ENCODE measurements at regions not wholly inside any gene's neighbourhood (a gene's known extent, or its start where the extent isn't known, plus 50 kb on each side); places are given as distances from the start of the nearest gene placed in this dataset.

- no peak for FAIRE-seq
- Histone ChIP-seq H3K27me3 (ENCODE audit: insufficient read depth, low read length) (no peaks in the 10 kb centered on the region), H2AFZ (ENCODE audit: low read depth, low read length) (peak overlapping the region; percentile 47), H3K4me1 (ENCODE audit: insufficient read depth, low read length) (no peaks in the 10 kb centered on the region), H3K4me3 (ENCODE audit: insufficient read depth, low read depth, low read length) (no peak overlapping the region), H3K27ac (ENCODE audit: low read depth, low read length) (no peak overlapping the region), H3K36me3 (ENCODE audit: insufficient read depth, low read length) (no peaks in the 10 kb centered on the region), H3K9me3 (ENCODE audit: insufficient read depth, low read depth, low read length) (no peaks in the 10 kb centered on the region), H3K4me2 (ENCODE audit: low read length) (no peak overlapping the region), H4K20me1 (ENCODE audit: insufficient read depth, low read length) (no peaks in the 10 kb centered on the region), H3K9ac (ENCODE audit: low read length) (no peak overlapping the region), H3K79me2 (ENCODE audit: insufficient read depth, low read length) (no peaks in the 10 kb centered on the region)
- no peak for DNase-seq (ENCODE audit: low read depth)
- no peak overlapping the region for H3K4me3 Mint-ChIP-seq (ENCODE audit: unreplicated experiment)
- no peaks in the 10 kb centered on the region for H3K27me3 Mint-ChIP-seq (ENCODE audit: low read depth, unreplicated experiment)
- peaks cover 5% of the 10 kb centered on the region for H3K4me1 Mint-ChIP-seq (ENCODE audit: low read depth, unreplicated experiment)
- H3K27ac Mint-ChIP-seq (ENCODE audit: unreplicated experiment): no peak overlapping the region
- TF ChIP-seq EZH2 (IDR thresholded peaks at IDR 0.05; ENCODE audit: insufficient read depth, low read length): no peak
- no peak for TF ChIP-seq CTCF (IDR thresholded peaks at IDR 0.05; ENCODE audit: insufficient read depth, low read depth, low read length)
- no peaks in the 10 kb centered on the region for H3K9me3 Mint-ChIP-seq (ENCODE audit: unreplicated experiment)
- H3K36me3 Mint-ChIP-seq (ENCODE audit: low read depth, unreplicated experiment): no peaks in the 10 kb centered on the region
Observed at GRCh38 chr1:57797084-57797483, 373.2 kb upstream of the DAB1 start.

- no peak overlapping the region for H3K4me3 Mint-ChIP-seq (ENCODE audit: unreplicated experiment)
- Histone ChIP-seq H3K9ac (ENCODE audit: low read length) (no peak overlapping the region), H3K4me3 (ENCODE audit: insufficient read depth, low read depth, low read length) (no peak overlapping the region), H3K79me2 (ENCODE audit: insufficient read depth, low read length) (no peaks in the 10 kb centered on the region), H3K4me1 (ENCODE audit: insufficient read depth, low read length) (no peaks in the 10 kb centered on the region), H4K20me1 (ENCODE audit: insufficient read depth, low read length) (no peaks in the 10 kb centered on the region), H2AFZ (ENCODE audit: low read depth, low read length) (peak overlapping the region; percentile 47), H3K27ac (ENCODE audit: low read depth, low read length) (no peak overlapping the region), H3K36me3 (ENCODE audit: insufficient read depth, low read length) (no peaks in the 10 kb centered on the region), H3K4me2 (ENCODE audit: low read length) (no peak overlapping the region), H3K27me3 (ENCODE audit: insufficient read depth, low read length) (no peaks in the 10 kb centered on the region), H3K9me3 (ENCODE audit: insufficient read depth, low read depth, low read length) (no peaks in the 10 kb centered on the region)
- FAIRE-seq (no peak), DNase-seq (ENCODE audit: low read depth) (peak; percentile 30)
- H3K4me1 Mint-ChIP-seq (ENCODE audit: low read depth, unreplicated experiment): peaks cover 5% of the 10 kb centered on the region
- no peaks in the 10 kb centered on the region for H3K9me3 Mint-ChIP-seq (ENCODE audit: unreplicated experiment)
- H3K27me3 Mint-ChIP-seq (ENCODE audit: low read depth, unreplicated experiment): peaks cover 2% of the 10 kb centered on the region
- no peak overlapping the region for H3K27ac Mint-ChIP-seq (ENCODE audit: unreplicated experiment)
- TF ChIP-seq CTCF (IDR thresholded peaks at IDR 0.05; ENCODE audit: insufficient read depth, low read depth, low read length): no peak
- TF ChIP-seq EZH2 (IDR thresholded peaks at IDR 0.05; ENCODE audit: insufficient read depth, low read length): no peak
- no peaks in the 10 kb centered on the region for H3K36me3 Mint-ChIP-seq (ENCODE audit: low read depth, unreplicated experiment)
Observed at GRCh38 chr1:57796616-57797015, 372.8 kb upstream of the DAB1 start.

GRCh38 chr1:57795886-57796285 lies 372.0 kb upstream of the DAB1 start:
- no peaks in the 10 kb centered on the region for H3K9me3 ChIP-seq (ENCODE audit: insufficient read depth, low read depth, low read length)
- no peak overlapping the region for H3K27ac ChIP-seq (ENCODE audit: low read depth, low read length)
- Mint-ChIP-seq H3K4me1 (ENCODE audit: low read depth, unreplicated experiment) (peaks cover 5% of the 10 kb centered on the region), H3K27me3 (ENCODE audit: low read depth, unreplicated experiment) (peaks cover 7% of the 10 kb centered on the region), H3K27ac (ENCODE audit: unreplicated experiment) (no peak overlapping the region), H3K4me3 (ENCODE audit: unreplicated experiment) (no peak overlapping the region), H3K36me3 (ENCODE audit: low read depth, unreplicated experiment) (no peaks in the 10 kb centered on the region), H3K9me3 (ENCODE audit: unreplicated experiment) (no peaks in the 10 kb centered on the region)
- H3K9ac ChIP-seq (ENCODE audit: low read length): no peak overlapping the region
- no peaks in the 10 kb centered on the region for H4K20me1 ChIP-seq (ENCODE audit: insufficient read depth, low read length)
- no peak for FAIRE-seq
- no peak overlapping the region for H2AFZ ChIP-seq (ENCODE audit: low read depth, low read length)
- H3K79me2 ChIP-seq (ENCODE audit: insufficient read depth, low read length): no peaks in the 10 kb centered on the region
- no peaks in the 10 kb centered on the region for H3K36me3 ChIP-seq (ENCODE audit: insufficient read depth, low read length)
- no peak overlapping the region for H3K4me2 ChIP-seq (ENCODE audit: low read length)
- no peaks in the 10 kb centered on the region for H3K4me1 ChIP-seq (ENCODE audit: insufficient read depth, low read length)
- H3K4me3 ChIP-seq (ENCODE audit: insufficient read depth, low read depth, low read length): no peak overlapping the region
- no peak for DNase-seq (ENCODE audit: low read depth)
- TF ChIP-seq CTCF (IDR thresholded peaks at IDR 0.05; ENCODE audit: insufficient read depth, low read depth, low read length) (no peak), EZH2 (IDR thresholded peaks at IDR 0.05; ENCODE audit: insufficient read depth, low read length) (no peak)
- no peaks in the 10 kb centered on the region for H3K27me3 ChIP-seq (ENCODE audit: insufficient read depth, low read length)

Measured in astrocyte (in vitro differentiated cells and primary cell).